ENCODE measurements at regions not wholly inside any gene's neighbourhood (a gene's known extent, or its start where the extent isn't known, plus 50 kb on each side); places are given as distances from the start of the nearest gene placed in this dataset.

DNA sequence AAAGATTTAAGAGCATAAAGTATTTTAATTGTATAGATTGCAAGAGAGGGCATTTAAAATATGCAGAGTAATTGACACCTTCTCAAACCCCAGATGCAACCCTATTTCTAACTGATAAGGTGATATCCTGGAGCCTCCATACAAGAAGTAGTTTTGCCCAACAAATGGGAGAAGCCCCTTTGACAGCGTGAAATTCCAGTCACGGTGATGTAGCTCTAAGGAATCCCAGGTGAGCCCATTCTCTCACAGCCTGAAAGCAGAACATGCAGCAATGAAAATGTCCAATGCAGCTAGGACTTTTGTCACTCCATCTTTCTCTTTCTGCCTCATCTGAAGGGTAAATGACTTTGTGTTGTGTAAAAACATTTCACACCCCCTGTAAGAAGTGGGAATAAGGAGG is 96.4 kb downstream of the TMEM212 start:
- no peak for TF ChIP-seq CTCF (IDR thresholded peaks at IDR 0.05)
- TF ChIP-seq ZFX (IDR thresholded peaks at IDR 0.05; ENCODE audit: borderline replicate concordance) = no peak
- no peak overlapping the region for H3K27ac ChIP-seq

- H3K27ac ChIP-seq = no peak overlapping the region
- TF ChIP-seq ZFX (IDR thresholded peaks at IDR 0.05; ENCODE audit: borderline replicate concordance) (no peak), CTCF (IDR thresholded peaks at IDR 0.05) (no peak)
Measured at GRCh38 chr3:171940151-171940649, 97.1 kb downstream of the TMEM212 start.

- TF ChIP-seq ZFX (IDR thresholded peaks at IDR 0.05; ENCODE audit: borderline replicate concordance) (no peak), CTCF (IDR thresholded peaks at IDR 0.05) (peak; percentile 31; the same call in 1 of the 2 replicates)
- peak overlapping the region; percentile 44 for H3K27ac ChIP-seq
Measured at GRCh38 chr3:171943262-171944117, 95.9 kb upstream of the FNDC3B start.

- peak overlapping the region; percentile 44 for H3K27ac ChIP-seq
- TF ChIP-seq CTCF (IDR thresholded peaks at IDR 0.05) = no peak
- no peak for TF ChIP-seq ZFX (IDR thresholded peaks at IDR 0.05; ENCODE audit: borderline replicate concordance)
Measured at GRCh38 chr3:171944118-171945016, 95.0 kb upstream of the FNDC3B start.

- TF ChIP-seq ZFX (IDR thresholded peaks at IDR 0.05; ENCODE audit: borderline replicate concordance) = no peak
- no peak for TF ChIP-seq CTCF (IDR thresholded peaks at IDR 0.05)
- no peak overlapping the region for H3K27ac ChIP-seq
Measured at GRCh38 chr3:171948674-171949073, 90.7 kb upstream of the FNDC3B start.

DNA sequence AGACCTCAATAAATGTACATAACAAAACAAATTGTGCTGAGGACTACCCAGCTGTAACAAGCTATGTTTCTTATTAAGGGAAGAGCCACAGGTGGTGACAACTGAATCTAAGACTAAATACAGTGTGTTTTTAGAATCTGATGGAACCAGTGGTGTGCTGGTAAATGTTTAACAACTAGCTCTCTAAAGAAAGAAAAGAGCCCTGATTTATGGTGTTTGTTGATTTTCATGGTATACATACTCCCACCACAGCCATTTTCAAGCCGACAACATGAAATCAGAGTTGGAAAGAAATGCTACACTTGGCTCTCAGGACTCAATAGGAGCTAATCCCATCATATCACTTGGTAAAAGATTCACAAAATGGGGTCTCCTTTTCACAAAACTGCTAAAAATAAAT is 89.8 kb upstream of the FNDC3B start:
- TF ChIP-seq CTCF (IDR thresholded peaks at IDR 0.05) (no peak), ZFX (IDR thresholded peaks at IDR 0.05; ENCODE audit: borderline replicate concordance) (no peak)
- no peak overlapping the region for H3K27ac ChIP-seq

All from 22Rv1 (cell line).